GM21526 (cell line): ENCODE measurements at regions not wholly inside any gene's neighbourhood (a gene's known extent, or its start where the extent isn't known, plus 50 kb on each side); places are given as distances from the start of the nearest gene placed in this dataset.
"Not testable (repeated sequence)": the region's sequence is repeated elsewhere in the genome, so short reads cannot be mapped to it uniquely, and the experiment has no call there.

Source experiments
- ATAC-seq: cut with Tn5 transposase; IDR thresholded peaks from one replicate; pipeline ENCODE4 v1.9.1; 2021; ENCODE audit warnings: moderate library complexity; ENCODE audit not compliant: unreplicated experiment, low FRiP score

- ATAC-seq = no peak
Observed at GRCh38 chr5:18496041-18496440, 861.8 kb downstream of the TAF11L14 start.

GRCh38 chr5:18497089-18497488 is 862.8 kb downstream of the TAF11L14 start:
- ATAC-seq = no peak

GRCh38 chr5:18503797-18504328 is 869.6 kb downstream of the TAF11L14 start:
- no peak for ATAC-seq

- ATAC-seq = no peak
Observed at GRCh38 chr5:18507114-18507513, 872.9 kb downstream of the TAF11L14 start.

- ATAC-seq = no peak
Observed at GRCh38 chr5:18517641-18518380, 883.6 kb downstream of the TAF11L14 start.

GRCh38 chr5:18523380-18523779 is 889.1 kb downstream of the TAF11L14 start:
- no peak for ATAC-seq

GRCh38 chr5:18526792-18527405 is 892.6 kb downstream of the TAF11L14 start:
- no peak for ATAC-seq

- no peak for ATAC-seq
Observed at GRCh38 chr5:18533137-18533536, 898.9 kb downstream of the TAF11L14 start.

- no peak for ATAC-seq
Observed at GRCh38 chr5:18534119-18534518, 899.9 kb downstream of the TAF11L14 start.

GRCh38 chr5:18535753-18536152 is 901.5 kb downstream of the TAF11L14 start:
- ATAC-seq = not testable (repeated sequence)

- ATAC-seq = no peak
Observed at GRCh38 chr5:18544421-18544820, 910.2 kb downstream of the TAF11L14 start.

- no peak for ATAC-seq
Observed at GRCh38 chr5:18546591-18546990, 912.3 kb downstream of the TAF11L14 start.

GRCh38 chr5:18551716-18552115 is 917.5 kb downstream of the TAF11L14 start:
- ATAC-seq = no peak

GRCh38 chr5:18553269-18553668 is 919.0 kb downstream of the TAF11L14 start:
- no peak for ATAC-seq

GRCh38 chr5:18560602-18561001 is 926.3 kb downstream of the TAF11L14 start:
- no peak for ATAC-seq

GRCh38 chr5:18563853-18564252 is 929.6 kb downstream of the TAF11L14 start:
- no peak for ATAC-seq

- ATAC-seq = no peak
Observed at GRCh38 chr5:18566671-18567070, 932.4 kb downstream of the TAF11L14 start.

GRCh38 chr5:18576586-18576985 is 942.3 kb downstream of the TAF11L14 start:
- ATAC-seq = no peak

GRCh38 chr5:18601185-18601584 is 966.9 kb downstream of the TAF11L14 start:
- no peak for ATAC-seq

- ATAC-seq = no peak
Observed at GRCh38 chr5:18602402-18602801, 968.1 kb downstream of the TAF11L14 start.

- ATAC-seq = no peak
Observed at GRCh38 chr5:18605186-18605585, 970.9 kb downstream of the TAF11L14 start.

GRCh38 chr5:18607570-18607969 is 973.3 kb downstream of the TAF11L14 start:
- ATAC-seq = no peak
